ENCODE measurements at regions not wholly inside any gene's neighbourhood (a gene's known extent, or its start where the extent isn't known, plus 50 kb on each side); places are given as distances from the start of the nearest gene placed in this dataset.

DNA sequence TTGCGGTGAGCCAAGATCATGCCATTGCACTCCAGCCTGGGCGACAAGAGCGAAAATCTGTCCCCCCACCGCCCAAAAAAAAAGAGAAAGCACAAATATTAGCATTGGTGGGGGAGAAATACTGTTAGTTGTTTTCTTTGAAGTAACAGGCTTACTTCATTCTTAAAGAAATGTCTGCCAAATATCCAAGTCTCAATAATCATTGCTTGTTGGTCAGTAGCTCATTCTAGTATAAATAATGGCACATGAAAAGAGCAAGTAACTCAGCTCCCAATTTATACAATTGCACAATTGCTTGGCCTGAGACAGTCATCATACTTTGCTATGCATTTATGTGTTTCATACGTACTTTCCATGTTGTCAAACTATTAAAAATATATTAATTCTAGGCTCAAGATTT, 499.2 kb upstream of the PLXNA2 start:
- POLR2A ChIA-PET, result no interaction called here
- H3K9me3 Mint-ChIP-seq, result peaks cover 3 to 18% (median 8%) of the 10 kb centered on the region in 9 donors
- DNase-seq (no peak), ATAC-seq (no peak)
- peaks cover 0 to 3% (median 0%) of the 10 kb centered on the region in 5 donors for H3K27me3 Mint-ChIP-seq
- H3K27ac Mint-ChIP-seq, result no peak overlapping the region
- H3K4me1 Mint-ChIP-seq, result no peaks in the 10 kb centered on the region
- no peaks in the 10 kb centered on the region for H3K36me3 Mint-ChIP-seq
- H3K4me3 Mint-ChIP-seq, result no peak overlapping the region

- Mint-ChIP-seq H3K4me3 (no peak overlapping the region), H3K36me3 (no peaks in the 10 kb centered on the region), H3K9me3 (peaks cover 0 to 18% (median 7%) of the 10 kb centered on the region in 9 donors), H3K4me1 (no peaks in the 10 kb centered on the region), H3K27ac (no peak overlapping the region), H3K27me3 (peaks cover 0 to 1% (median 0%) of the 10 kb centered on the region in 5 donors)
- ATAC-seq (no peak), DNase-seq (no peak)
- POLR2A ChIA-PET, result no interaction called here
Observed at GRCh38 chr1:208747979-208748378, 503.8 kb upstream of the PLXNA2 start.

- DNase-seq (no peak), ATAC-seq (no peak)
- no peaks in the 10 kb centered on the region for H3K36me3 Mint-ChIP-seq
- POLR2A ChIA-PET, result no interaction called here
- no peak overlapping the region for H3K4me3 Mint-ChIP-seq
- no peaks in the 10 kb centered on the region for H3K4me1 Mint-ChIP-seq
- H3K27me3 Mint-ChIP-seq, result peaks cover 0 to 3% (median under 1%) of the 10 kb centered on the region in 5 donors
- H3K9me3 Mint-ChIP-seq, result peaks cover 0 to 18% (median 7%) of the 10 kb centered on the region in 9 donors
- H3K27ac Mint-ChIP-seq, result no peak overlapping the region
Observed at GRCh38 chr1:208748387-208749165, 504.4 kb upstream of the PLXNA2 start.

GRCh38 chr1:208756339-208756981, 512.3 kb upstream of the PLXNA2 start:
- DNase-seq (no peak), ATAC-seq (no peak)
- peaks cover 0 to 6% (median 4%) of the 10 kb centered on the region in 5 donors for H3K27me3 Mint-ChIP-seq
- no peaks in the 10 kb centered on the region for H3K36me3 Mint-ChIP-seq
- no peak overlapping the region for H3K4me3 Mint-ChIP-seq
- no peak overlapping the region for H3K27ac Mint-ChIP-seq
- no peaks in the 10 kb centered on the region for H3K4me1 Mint-ChIP-seq
- H3K9me3 Mint-ChIP-seq, result peaks cover 0 to 5% (median 0%) of the 10 kb centered on the region in 9 donors
- POLR2A ChIA-PET, result no interaction called here

GRCh38 chr1:208757846-208758245, 513.7 kb upstream of the PLXNA2 start:
- Mint-ChIP-seq H3K9me3 (peaks cover 0 to 2% (median 0%) of the 10 kb centered on the region in 9 donors), H3K36me3 (no peaks in the 10 kb centered on the region), H3K4me1 (no peaks in the 10 kb centered on the region), H3K4me3 (no peak overlapping the region), H3K27ac (no peak overlapping the region), H3K27me3 (peaks cover 0 to 10% (median 4%) of the 10 kb centered on the region in 5 donors)
- ATAC-seq (no peak), DNase-seq (no peak)
- POLR2A ChIA-PET, result no interaction called here

DNA sequence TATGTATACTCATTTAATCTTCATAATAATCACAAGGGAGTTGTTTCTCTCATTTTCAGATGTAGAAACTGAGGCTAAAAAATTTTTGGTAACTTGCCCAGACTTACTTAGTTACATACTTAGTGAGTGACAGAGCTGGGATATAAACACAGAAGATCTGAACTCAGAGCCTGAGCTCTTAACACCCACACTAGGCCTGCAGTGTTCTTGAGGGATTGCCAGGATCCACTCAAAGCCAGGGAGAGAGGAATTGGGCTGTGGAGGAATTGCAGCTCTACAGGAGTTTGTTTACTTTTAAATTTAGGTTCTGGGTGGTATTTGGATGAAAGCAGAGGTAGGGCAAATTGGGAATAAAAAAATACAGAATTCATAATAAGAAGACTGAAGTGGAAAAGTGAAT, 515.1 kb upstream of the PLXNA2 start:
- POLR2A ChIA-PET, result no interaction called here
- Mint-ChIP-seq H3K4me3 (no peak overlapping the region), H3K27me3 (peaks cover 0 to 10% (median 3%) of the 10 kb centered on the region in 5 donors), H3K9me3 (peaks cover 0 to 1% (median 0%) of the 10 kb centered on the region in 9 donors), H3K36me3 (no peaks in the 10 kb centered on the region), H3K27ac (no peak overlapping the region), H3K4me1 (no peaks in the 10 kb centered on the region)
- DNase-seq (no peak), ATAC-seq (no peak)

DNA sequence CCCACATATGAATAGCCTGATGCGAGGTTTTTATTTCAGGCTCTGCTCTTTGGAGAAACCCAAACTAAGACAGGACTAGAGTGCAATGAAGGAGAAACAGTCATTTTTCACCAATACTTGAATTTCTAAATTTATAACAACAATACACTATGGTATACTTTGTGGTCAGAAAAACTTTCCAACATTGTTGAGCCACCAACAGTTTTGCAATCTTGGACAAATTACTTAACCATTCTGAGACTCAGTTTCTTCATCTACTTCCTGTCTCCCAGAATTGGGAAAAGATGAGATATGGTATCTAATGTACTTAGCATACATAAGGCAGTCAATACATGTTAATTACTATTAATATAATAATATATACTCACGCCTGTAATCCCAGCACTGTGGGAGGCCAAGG, 519.8 kb upstream of the PLXNA2 start:
- H3K4me3 Mint-ChIP-seq, result no peak overlapping the region
- H3K27me3 Mint-ChIP-seq, result peaks cover 0 to 12% (median 2%) of the 10 kb centered on the region in 5 donors
- ATAC-seq, result no peak
- no peaks in the 10 kb centered on the region for H3K9me3 Mint-ChIP-seq
- DNase-seq, result no peak
- H3K27ac Mint-ChIP-seq, result no peak overlapping the region
- POLR2A ChIA-PET, result no interaction called here
- no peaks in the 10 kb centered on the region for H3K4me1 Mint-ChIP-seq
- H3K36me3 Mint-ChIP-seq, result no peaks in the 10 kb centered on the region

- Mint-ChIP-seq H3K27me3 (peaks cover 0 to 9% (median 0%) of the 10 kb centered on the region in 5 donors), H3K9me3 (no peaks in the 10 kb centered on the region), H3K4me3 (no peak overlapping the region), H3K27ac (no peak overlapping the region), H3K4me1 (no peaks in the 10 kb centered on the region), H3K36me3 (no peaks in the 10 kb centered on the region)
- POLR2A ChIA-PET, result no interaction called here
- ATAC-seq (no peak), DNase-seq (no peak)
Observed at GRCh38 chr1:208766832-208767231, 522.6 kb upstream of the PLXNA2 start.

DNA sequence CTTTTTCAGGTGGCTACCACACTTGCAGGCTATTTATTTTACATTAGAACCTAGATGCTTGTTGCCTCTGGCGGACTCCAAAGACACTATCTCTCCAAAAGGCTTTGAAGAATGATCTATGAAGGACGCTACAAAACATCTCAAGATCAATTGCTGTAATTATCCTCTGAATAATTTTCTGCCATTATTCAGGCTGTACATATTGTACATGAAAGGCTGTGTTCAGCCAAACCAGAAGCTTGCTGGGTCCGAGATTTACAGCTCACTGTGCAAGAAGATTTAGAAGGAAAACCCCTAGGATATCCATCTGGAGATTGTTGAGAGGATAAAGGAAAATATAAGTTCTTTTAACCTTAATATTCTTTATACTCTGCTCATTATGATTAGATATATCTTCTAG, 523.6 kb upstream of the PLXNA2 start:
- no peaks in the 10 kb centered on the region for H3K4me1 Mint-ChIP-seq
- POLR2A ChIA-PET, result no interaction called here

GRCh38 chr1:208772891-208773290, 528.7 kb upstream of the PLXNA2 start:
- no peaks in the 10 kb centered on the region for H3K36me3 Mint-ChIP-seq
- POLR2A ChIA-PET, result no interaction called here
- peaks cover 2 to 34% (median 8%) of the 10 kb centered on the region in 5 donors for H3K27me3 Mint-ChIP-seq
- no peak overlapping the region for H3K27ac Mint-ChIP-seq
- no peak for ATAC-seq
- peaks cover 0 to 6% (median 0%) of the 10 kb centered on the region in 9 donors for H3K9me3 Mint-ChIP-seq
- no peaks in the 10 kb centered on the region for H3K4me1 Mint-ChIP-seq
- no peak for DNase-seq
- H3K4me3 Mint-ChIP-seq, result no peak overlapping the region

More for the DNA sequence above, 523.6 kb upstream of the PLXNA2 start:
- no peaks in the 10 kb centered on the region for H3K36me3 Mint-ChIP-seq
- no peak overlapping the region for H3K27ac Mint-ChIP-seq
- ATAC-seq, result no peak
- no peak overlapping the region for H3K4me3 Mint-ChIP-seq
- no peaks in the 10 kb centered on the region for H3K9me3 Mint-ChIP-seq
- peaks cover 1 to 18% (median 2%) of the 10 kb centered on the region in 5 donors for H3K27me3 Mint-ChIP-seq
- DNase-seq, result no peak

DNA sequence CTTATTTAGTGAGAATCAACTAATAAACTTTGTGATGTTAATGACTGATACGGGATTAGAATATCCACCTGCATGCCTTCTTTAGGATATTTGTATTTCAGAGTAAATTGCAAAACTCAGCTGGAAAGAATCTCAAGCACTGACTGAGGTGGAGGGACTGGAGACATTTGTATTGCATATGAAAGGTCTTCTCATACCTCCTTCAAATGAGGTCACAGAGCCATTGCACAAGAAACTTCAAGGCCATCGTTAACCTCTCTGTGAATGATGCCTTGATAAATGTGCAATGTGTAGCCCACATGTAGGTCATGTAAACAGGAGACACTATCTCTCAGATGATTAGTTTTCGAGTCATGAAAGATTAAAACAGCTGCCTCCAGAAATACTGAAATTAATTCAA, 531.7 kb upstream of the PLXNA2 start:
- no peaks in the 10 kb centered on the region for H3K4me1 Mint-ChIP-seq
- H3K36me3 Mint-ChIP-seq, result no peaks in the 10 kb centered on the region
- ATAC-seq (no peak), DNase-seq (no peak)
- H3K27me3 Mint-ChIP-seq, result peaks cover 2 to 27% (median 8%) of the 10 kb centered on the region in 5 donors
- POLR2A ChIA-PET, result no interaction called here
- H3K9me3 Mint-ChIP-seq, result peaks cover 0 to 6% (median 0%) of the 10 kb centered on the region in 9 donors
- no peak overlapping the region for H3K4me3 Mint-ChIP-seq
- H3K27ac Mint-ChIP-seq, result no peak overlapping the region

DNA sequence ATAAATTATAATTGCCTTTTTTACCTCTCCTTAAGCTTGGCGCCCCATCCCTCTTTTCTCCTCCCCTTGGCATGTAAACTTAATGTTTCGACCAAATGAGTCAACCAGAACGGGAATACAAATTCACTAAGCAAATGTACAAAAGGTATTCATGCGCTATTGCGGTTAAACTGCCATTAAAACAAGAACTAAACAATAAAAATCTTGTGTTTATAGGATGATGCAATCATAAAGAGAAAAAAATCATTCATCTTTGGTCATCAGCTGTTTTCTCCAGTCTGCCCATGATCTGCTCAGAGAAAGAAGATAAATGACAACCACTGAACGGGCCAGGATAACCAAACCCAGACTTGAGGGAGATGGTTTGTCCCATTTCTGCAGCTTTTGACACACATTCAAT, 534.2 kb upstream of the PLXNA2 start:
- H3K36me3 Mint-ChIP-seq, result no peaks in the 10 kb centered on the region
- no peak for DNase-seq
- H3K9me3 Mint-ChIP-seq, result peaks cover 0 to 6% (median 0%) of the 10 kb centered on the region in 9 donors
- H3K4me1 Mint-ChIP-seq, result no peaks in the 10 kb centered on the region
- POLR2A ChIA-PET, result no interaction called here
- no peak for ATAC-seq
- H3K4me3 Mint-ChIP-seq, result no peak overlapping the region
- H3K27me3 Mint-ChIP-seq, result peaks cover 0 to 10% (median 5%) of the 10 kb centered on the region in 5 donors
- H3K27ac Mint-ChIP-seq, result no peak overlapping the region

GRCh38 chr1:208781391-208782045, 537.3 kb upstream of the PLXNA2 start:
- DNase-seq, result no peak
- no peak overlapping the region for H3K27ac Mint-ChIP-seq
- peaks cover 2 to 12% (median 3%) of the 10 kb centered on the region in 5 donors for H3K27me3 Mint-ChIP-seq
- H3K4me1 Mint-ChIP-seq, result no peaks in the 10 kb centered on the region
- H3K9me3 Mint-ChIP-seq, result no peaks in the 10 kb centered on the region
- H3K4me3 Mint-ChIP-seq, result no peak overlapping the region
- H3K36me3 Mint-ChIP-seq, result no peaks in the 10 kb centered on the region
- ATAC-seq, result no peak
- POLR2A ChIA-PET, result no interaction called here

Data from naive thymus-derived CD8-positive, alpha-beta T cell (primary cell).